PC-9 (cell line): ENCODE measurements at regions not wholly inside any gene's neighbourhood (a gene's known extent, or its start where the extent isn't known, plus 50 kb on each side); places are given as distances from the start of the nearest gene placed in this dataset.

ENCODE experiments used
- CTCF ChIP-seq: fragments of 200-600 bp; sonication (generic); conservative IDR thresholded peaks from 2 replicates; pipeline ENCODE4 v1.6.1; 2017; ENCODE audit warnings: mixed run types, antibody characterized with exemption, mild to moderate bottlenecking, moderate library complexity
- EZH2 ChIP-seq: fragments of 200-600 bp; sonication (generic); IDR thresholded peaks from 2 replicates; pipeline ENCODE4 v1.8.0; 2017; ENCODE audit warnings: antibody characterized with exemption, low read depth

GRCh38 chr15:31550211-31550977, 223.8 kb downstream of the KLF13 start:
- TF ChIP-seq CTCF (no peak), EZH2 (no peak)
